ENCODE measurements at regions not wholly inside any gene's neighbourhood (a gene's known extent, or its start where the extent isn't known, plus 50 kb on each side); places are given as distances from the start of the nearest gene placed in this dataset.

DNA sequence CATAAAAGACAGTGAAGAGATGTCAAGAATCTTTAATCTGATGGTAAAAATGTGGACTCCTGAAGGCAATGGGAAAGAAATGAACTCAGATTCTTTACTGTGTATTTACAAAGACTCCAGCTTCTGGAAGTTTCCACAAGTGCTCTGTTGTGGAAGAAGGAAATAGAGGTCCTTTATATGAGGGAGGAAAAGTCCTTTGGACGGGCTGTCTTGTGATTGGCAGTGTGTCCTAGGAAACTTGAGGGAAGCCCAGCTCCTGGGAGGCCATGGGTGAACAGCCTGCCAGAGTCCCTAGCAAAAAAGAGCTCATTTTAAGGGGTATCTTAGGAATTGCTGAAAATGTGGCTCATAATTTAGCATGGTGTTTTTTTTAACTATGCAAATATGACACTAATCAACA lies 92.0 kb downstream of the RNASET2 start:
- H3K27ac ChIP-seq = no peak overlapping the region
- H3K9me3 ChIP-seq = no peaks in the 10 kb centered on the region
- DNase-seq (ENCODE audit: low read depth in 1 of 2, low spot score in 1 of 2) (no peak), FAIRE-seq (no peak), ATAC-seq (no peak)
- no peak overlapping the region for H3K4me2 ChIP-seq
- no peaks in the 10 kb centered on the region for H3K4me1 ChIP-seq
- TF ChIP-seq TP53 (CRISPR knock-in tag; IDR thresholded peaks at IDR 0.05) (no peak), ZNF302 (CRISPR knock-in tag; IDR thresholded peaks at IDR 0.05) (no peak), HOXB5 (CRISPR knock-in tag; IDR thresholded peaks at IDR 0.05) (no peak), ZFP36 (IDR thresholded peaks at IDR 0.05; ENCODE audit: borderline replicate concordance, partially characterized antibody) (no peak), EP300 (IDR thresholded peaks at IDR 0.05) (no peak), PHF8 (IDR thresholded peaks at IDR 0.05; ENCODE audit: borderline replicate concordance, low read depth) (no peak), CHD4 (IDR thresholded peaks at IDR 0.05; ENCODE audit: borderline replicate concordance) (no peak), JUNB (IDR thresholded peaks at IDR 0.05) (no peak), RARB (CRISPR knock-in tag; IDR thresholded peaks at IDR 0.05) (no peak)
- TF ChIP-seq, protein P1, sequence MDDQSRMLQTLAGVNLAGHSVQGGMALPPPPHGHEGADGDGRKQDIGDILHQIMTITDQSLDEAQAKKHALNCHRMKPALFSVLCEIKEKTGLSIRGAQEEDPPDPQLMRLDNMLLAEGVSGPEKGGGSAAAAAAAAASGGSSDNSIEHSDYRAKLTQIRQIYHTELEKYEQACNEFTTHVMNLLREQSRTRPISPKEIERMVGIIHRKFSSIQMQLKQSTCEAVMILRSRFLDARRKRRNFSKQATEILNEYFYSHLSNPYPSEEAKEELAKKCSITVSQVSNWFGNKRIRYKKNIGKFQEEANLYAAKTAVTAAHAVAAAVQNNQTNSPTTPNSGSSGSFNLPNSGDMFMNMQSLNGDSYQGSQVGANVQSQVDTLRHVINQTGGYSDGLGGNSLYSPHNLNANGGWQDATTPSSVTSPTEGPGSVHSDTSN (IDR thresholded peaks at IDR 0.05) = no peak
- TF ChIP-seq, protein P2, sequence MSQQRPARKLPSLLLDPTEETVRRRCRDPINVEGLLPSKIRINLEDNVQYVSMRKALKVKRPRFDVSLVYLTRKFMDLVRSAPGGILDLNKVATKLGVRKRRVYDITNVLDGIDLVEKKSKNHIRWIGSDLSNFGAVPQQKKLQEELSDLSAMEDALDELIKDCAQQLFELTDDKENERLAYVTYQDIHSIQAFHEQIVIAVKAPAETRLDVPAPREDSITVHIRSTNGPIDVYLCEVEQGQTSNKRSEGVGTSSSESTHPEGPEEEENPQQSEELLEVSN (IDR thresholded peaks at IDR 0.05; ENCODE audit: borderline replicate concordance, low read depth) = no peak
- TF ChIP-seq, protein P3, sequence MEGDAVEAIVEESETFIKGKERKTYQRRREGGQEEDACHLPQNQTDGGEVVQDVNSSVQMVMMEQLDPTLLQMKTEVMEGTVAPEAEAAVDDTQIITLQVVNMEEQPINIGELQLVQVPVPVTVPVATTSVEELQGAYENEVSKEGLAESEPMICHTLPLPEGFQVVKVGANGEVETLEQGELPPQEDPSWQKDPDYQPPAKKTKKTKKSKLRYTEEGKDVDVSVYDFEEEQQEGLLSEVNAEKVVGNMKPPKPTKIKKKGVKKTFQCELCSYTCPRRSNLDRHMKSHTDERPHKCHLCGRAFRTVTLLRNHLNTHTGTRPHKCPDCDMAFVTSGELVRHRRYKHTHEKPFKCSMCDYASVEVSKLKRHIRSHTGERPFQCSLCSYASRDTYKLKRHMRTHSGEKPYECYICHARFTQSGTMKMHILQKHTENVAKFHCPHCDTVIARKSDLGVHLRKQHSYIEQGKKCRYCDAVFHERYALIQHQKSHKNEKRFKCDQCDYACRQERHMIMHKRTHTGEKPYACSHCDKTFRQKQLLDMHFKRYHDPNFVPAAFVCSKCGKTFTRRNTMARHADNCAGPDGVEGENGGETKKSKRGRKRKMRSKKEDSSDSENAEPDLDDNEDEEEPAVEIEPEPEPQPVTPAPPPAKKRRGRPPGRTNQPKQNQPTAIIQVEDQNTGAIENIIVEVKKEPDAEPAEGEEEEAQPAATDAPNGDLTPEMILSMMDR (IDR thresholded peaks at IDR 0.05) = no peak
- ChIA-PET CTCF (no interaction called here), POLR2A (no interaction called here)
- H3K4me3 ChIP-seq = no peak overlapping the region
- WGBS (ENCODE audit: missing lambda C conversion rate) = 13% methylated on average over 1 of the region's 1 CpG

DNA sequence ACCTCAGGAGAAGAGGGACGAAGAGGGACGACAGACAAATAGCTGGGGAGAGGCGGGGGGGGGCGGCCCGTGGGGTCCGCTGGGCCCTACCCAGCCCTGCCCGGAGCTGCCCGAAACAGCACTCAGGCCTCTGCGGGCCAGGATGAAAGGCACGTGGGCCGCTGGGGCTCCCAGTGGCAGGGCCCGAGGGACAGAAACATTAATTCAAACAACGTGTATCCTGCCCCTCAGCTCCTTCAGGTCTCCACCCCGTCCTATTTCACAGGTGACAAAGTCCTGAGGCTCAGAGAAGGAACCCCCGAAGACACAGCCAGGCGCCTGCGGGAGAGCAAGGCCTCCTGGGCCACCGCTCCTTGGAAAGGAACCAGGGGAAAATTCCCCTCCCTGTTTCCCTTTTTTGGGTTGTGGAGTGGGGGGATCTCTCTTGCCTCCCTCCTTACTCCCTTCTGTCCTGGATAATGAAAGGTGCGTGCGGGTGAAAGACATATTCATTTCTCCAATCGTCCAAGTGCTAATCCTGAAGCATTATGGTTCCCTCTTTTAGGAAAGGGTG lies 93.3 kb downstream of the RNASET2 start:
- H3K27ac ChIP-seq = no peak overlapping the region
- POLR2A ChIA-PET = no interaction called here
- ATAC-seq (peak in 1 of 2 experiments; percentile 45; a peak in 2 of 6 replicates), FAIRE-seq (no peak), DNase-seq (ENCODE audit: low read depth in 1 of 2, low spot score in 1 of 2) (no peak)
- CTCF ChIA-PET = no interaction called here
- TF ChIP-seq EP300 (IDR thresholded peaks at IDR 0.05) (no peak), ZNF302 (CRISPR knock-in tag; IDR thresholded peaks at IDR 0.05) (no peak), PHF8 (IDR thresholded peaks at IDR 0.05; ENCODE audit: borderline replicate concordance, low read depth) (no peak), TFCP2L1 (CRISPR knock-in tag; IDR thresholded peaks at IDR 0.05) (no peak), JUNB (IDR thresholded peaks at IDR 0.05) (no peak), RFX5 (IDR thresholded peaks at IDR 0.05) (no peak), EHF (CRISPR knock-in tag; IDR thresholded peaks at IDR 0.05) (no peak), CEBPB (IDR thresholded peaks at IDR 0.05) (no peak), RARB (CRISPR knock-in tag; IDR thresholded peaks at IDR 0.05) (no peak), TP53 (CRISPR knock-in tag; IDR thresholded peaks at IDR 0.05) (no peak), ZC3H11A (IDR thresholded peaks at IDR 0.05) (no peak), SREBF2 (IDR thresholded peaks at IDR 0.05) (no peak), POLR2A (IDR thresholded peaks at IDR 0.05; ENCODE audit: low read length) (no peak), RAD21 (conservative IDR thresholded peaks at IDR 0.05 in 1 of 2, IDR thresholded peaks at IDR 0.05 in 1 of 2) (no peak), HEYL (CRISPR knock-in tag; IDR thresholded peaks at IDR 0.05) (no peak), NR3C1 (IDR thresholded peaks at IDR 0.05) (no peak)
- TF ChIP-seq, protein P4, sequence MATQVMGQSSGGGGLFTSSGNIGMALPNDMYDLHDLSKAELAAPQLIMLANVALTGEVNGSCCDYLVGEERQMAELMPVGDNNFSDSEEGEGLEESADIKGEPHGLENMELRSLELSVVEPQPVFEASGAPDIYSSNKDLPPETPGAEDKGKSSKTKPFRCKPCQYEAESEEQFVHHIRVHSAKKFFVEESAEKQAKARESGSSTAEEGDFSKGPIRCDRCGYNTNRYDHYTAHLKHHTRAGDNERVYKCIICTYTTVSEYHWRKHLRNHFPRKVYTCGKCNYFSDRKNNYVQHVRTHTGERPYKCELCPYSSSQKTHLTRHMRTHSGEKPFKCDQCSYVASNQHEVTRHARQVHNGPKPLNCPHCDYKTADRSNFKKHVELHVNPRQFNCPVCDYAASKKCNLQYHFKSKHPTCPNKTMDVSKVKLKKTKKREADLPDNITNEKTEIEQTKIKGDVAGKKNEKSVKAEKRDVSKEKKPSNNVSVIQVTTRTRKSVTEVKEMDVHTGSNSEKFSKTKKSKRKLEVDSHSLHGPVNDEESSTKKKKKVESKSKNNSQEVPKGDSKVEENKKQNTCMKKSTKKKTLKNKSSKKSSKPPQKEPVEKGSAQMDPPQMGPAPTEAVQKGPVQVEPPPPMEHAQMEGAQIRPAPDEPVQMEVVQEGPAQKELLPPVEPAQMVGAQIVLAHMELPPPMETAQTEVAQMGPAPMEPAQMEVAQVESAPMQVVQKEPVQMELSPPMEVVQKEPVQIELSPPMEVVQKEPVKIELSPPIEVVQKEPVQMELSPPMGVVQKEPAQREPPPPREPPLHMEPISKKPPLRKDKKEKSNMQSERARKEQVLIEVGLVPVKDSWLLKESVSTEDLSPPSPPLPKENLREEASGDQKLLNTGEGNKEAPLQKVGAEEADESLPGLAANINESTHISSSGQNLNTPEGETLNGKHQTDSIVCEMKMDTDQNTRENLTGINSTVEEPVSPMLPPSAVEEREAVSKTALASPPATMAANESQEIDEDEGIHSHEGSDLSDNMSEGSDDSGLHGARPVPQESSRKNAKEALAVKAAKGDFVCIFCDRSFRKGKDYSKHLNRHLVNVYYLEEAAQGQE (IDR thresholded peaks at IDR 0.05) = no peak
- TF ChIP-seq, protein P5, sequence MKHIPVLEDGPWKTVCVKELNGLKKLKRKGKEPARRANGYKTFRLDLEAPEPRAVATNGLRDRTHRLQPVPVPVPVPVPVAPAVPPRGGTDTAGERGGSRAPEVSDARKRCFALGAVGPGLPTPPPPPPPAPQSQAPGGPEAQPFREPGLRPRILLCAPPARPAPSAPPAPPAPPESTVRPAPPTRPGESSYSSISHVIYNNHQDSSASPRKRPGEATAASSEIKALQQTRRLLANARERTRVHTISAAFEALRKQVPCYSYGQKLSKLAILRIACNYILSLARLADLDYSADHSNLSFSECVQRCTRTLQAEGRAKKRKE (CRISPR knock-in tag; IDR thresholded peaks at IDR 0.05; ENCODE audit: low read depth) = no peak
- TF ChIP-seq, protein P6, sequence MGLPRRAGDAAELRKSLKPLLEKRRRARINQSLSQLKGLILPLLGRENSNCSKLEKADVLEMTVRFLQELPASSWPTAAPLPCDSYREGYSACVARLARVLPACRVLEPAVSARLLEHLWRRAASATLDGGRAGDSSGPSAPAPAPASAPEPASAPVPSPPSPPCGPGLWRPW (IDR thresholded peaks at IDR 0.05) = no peak
- 85% methylated on average over 6 of the region's 21 CpGs for WGBS (ENCODE audit: missing lambda C conversion rate)
- no peaks in the 10 kb centered on the region for H3K4me1 ChIP-seq
- peak overlapping the region; percentile 91 for H3K4me2 ChIP-seq
- H3K9me3 ChIP-seq = no peaks in the 10 kb centered on the region
- peak overlapping the region; percentile 40 for H3K4me3 ChIP-seq

All from A549 (cell line).